ENCODE measurements at regions not wholly inside any gene's neighbourhood (a gene's known extent, or its start where the extent isn't known, plus 50 kb on each side); places are given as distances from the start of the nearest gene placed in this dataset.

DNA sequence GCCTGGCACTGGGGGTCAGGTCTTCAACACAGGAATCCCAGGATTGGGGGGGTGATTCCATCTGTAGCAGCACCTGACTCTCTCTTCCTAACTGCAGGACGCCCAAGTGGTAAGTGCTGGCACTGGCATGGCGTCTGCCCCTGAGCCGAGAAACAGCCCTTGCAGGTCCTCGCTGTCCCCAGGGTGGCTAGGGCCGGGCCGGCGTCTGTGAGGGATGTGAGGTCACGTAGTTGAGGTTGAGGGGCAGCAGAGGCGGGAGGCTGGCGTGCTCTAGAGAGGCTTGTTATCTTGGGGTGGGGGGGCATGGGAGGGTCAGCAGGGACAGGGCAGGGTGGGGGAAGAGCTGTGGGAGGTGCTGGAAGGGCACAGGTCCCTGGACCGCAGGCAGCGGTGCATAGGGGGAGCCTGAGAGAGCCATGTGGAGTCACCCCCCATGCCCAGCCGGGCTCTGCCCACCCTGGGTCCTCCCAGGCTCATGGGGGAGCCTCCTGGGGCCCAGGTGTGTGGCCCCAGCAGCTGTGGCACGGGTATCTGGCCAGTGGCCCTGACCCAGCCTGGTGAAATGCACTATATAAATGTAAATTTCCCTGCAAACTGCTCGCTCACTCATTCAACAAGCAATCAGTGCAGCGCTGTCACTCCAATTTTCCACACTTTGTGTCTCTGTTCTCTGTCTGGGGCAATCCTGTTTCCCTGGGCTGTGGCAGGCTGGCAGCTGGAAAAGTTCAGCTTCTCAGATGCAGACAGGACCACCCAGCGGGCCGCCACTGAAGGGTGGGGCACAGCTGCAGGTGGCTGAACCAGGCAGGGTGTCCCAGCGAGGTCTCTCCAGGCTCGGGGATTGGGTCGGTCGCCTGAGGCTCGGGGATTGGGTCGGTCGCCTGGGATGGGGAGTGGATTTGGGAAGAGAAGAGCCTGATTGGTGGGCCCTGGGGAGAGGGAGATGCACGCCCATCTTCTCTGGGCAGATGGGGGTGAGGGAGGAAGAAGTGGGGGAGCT is 102.2 kb upstream of the NKX1-1 start:
- TF ChIP-seq, protein P1, sequence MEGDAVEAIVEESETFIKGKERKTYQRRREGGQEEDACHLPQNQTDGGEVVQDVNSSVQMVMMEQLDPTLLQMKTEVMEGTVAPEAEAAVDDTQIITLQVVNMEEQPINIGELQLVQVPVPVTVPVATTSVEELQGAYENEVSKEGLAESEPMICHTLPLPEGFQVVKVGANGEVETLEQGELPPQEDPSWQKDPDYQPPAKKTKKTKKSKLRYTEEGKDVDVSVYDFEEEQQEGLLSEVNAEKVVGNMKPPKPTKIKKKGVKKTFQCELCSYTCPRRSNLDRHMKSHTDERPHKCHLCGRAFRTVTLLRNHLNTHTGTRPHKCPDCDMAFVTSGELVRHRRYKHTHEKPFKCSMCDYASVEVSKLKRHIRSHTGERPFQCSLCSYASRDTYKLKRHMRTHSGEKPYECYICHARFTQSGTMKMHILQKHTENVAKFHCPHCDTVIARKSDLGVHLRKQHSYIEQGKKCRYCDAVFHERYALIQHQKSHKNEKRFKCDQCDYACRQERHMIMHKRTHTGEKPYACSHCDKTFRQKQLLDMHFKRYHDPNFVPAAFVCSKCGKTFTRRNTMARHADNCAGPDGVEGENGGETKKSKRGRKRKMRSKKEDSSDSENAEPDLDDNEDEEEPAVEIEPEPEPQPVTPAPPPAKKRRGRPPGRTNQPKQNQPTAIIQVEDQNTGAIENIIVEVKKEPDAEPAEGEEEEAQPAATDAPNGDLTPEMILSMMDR (IDR thresholded peaks at IDR 0.05), result no peak
- no peak overlapping the region for H3K27ac ChIP-seq (ENCODE audit: low read length in 2 of 2)
- CTCF ChIA-PET, result no interaction called here
- Mint-ChIP-seq H3K9me3 (ENCODE audit: insufficient read depth) (no peaks in the 10 kb centered on the region), H3K27ac (no peak overlapping the region), H3K4me1 (no peaks in the 10 kb centered on the region), H3K27me3 (peaks cover 10% of the 10 kb centered on the region), H3K4me3 (no peak overlapping the region)
- no peaks in the 10 kb centered on the region for H4K20me1 ChIP-seq (ENCODE audit: control insufficient read depth, insufficient read depth, low read length, poor library complexity, severe bottlenecking)
- H2AFZ ChIP-seq (ENCODE audit: insufficient read depth, low read depth, low read length, poor library complexity, severe bottlenecking), result no peak overlapping the region
- 75% methylated on average over 22 of the region's 26 CpGs for WGBS (ENCODE audit: insufficient coverage)
- H3K4me1 ChIP-seq (ENCODE audit: control insufficient read depth in 2 of 2, insufficient read depth in 2 of 2, low read length in 2 of 2), result peaks cover 0 to 5% of the 10 kb centered on the region in 2 donors
- no peaks in the 10 kb centered on the region for H3K36me3 ChIP-seq (replicated peaks in 1 of 2; ENCODE audit: control extremely low read depth in 1 of 2, control insufficient read depth in 1 of 2, extremely low read depth in 1 of 2, insufficient read depth in 2 of 2, low read length in 1 of 2)
- ATAC-seq (ENCODE audit: low read depth) (no peak), DNase-seq (no peak)
- intact Hi-C loops (cut with micrococcal nuclease), result no loop called here
- no peak overlapping the region for H3K9ac ChIP-seq (ENCODE audit: low read length)
- H3K27me3 ChIP-seq (replicated peaks in 1 of 4; ENCODE audit: control extremely low read depth in 1 of 4, control insufficient read depth in 3 of 4, insufficient read depth in 4 of 4, low read length in 3 of 4), result peaks cover 0 to 22% (median 1%) of the 10 kb centered on the region in 4 experiments
- H3K4me3 ChIP-seq (ENCODE audit: control extremely low read depth in 1 of 5, extremely low read depth in 1 of 5, insufficient read depth in 1 of 5, low read depth in 2 of 5, low read length in 4 of 5), result no peak overlapping the region
- no peak overlapping the region for H3K4me2 ChIP-seq (replicated peaks; ENCODE audit: low read depth, low read length, poor library complexity, severe bottlenecking)
- no peaks in the 10 kb centered on the region for H3K79me2 ChIP-seq (ENCODE audit: control insufficient read depth, insufficient read depth, low read length)
- peaks cover 0 to 27% (median 0%) of the 10 kb centered on the region in 3 donors for H3K9me3 ChIP-seq (ENCODE audit: control extremely low read depth in 1 of 3, control insufficient read depth in 2 of 3, insufficient read depth in 1 of 3, low read length in 2 of 3)
- POLR2A ChIA-PET, result no interaction called here

DNA sequence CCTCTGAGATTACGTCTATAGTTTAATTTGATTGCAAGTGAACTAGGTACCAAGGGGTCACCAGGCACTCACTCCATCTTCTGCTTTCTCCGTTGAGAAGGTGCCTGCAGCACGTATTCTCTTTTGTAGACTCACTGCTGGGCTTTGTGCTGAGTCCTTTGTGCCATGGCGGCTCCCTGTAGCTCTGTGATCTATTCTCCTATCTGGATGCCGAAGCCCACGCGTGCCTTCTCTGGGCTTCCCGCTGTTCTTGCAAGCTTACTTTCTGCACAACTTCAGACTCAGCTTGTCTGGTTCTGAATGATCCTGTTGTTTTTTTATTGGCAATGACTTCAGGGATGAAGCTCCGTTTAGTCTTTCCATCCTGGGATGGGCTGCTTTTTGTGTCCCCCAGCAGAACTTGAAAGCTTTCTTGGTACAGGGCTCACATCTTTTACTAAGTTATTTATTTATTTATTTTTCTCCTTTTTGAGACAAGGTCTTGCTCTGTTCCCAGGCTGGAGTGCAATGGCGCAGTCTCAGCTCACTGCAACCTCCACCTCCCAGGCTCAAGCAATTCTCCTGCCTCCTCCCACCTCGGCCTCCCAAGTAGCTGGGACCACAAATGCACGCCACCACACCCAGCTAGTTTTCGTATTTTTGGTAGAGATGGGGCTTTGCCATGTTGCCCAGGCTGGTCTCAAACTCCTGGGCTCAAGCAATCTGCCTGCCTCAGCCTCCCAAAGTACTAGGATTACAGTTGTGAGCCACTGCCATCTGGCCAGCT is 100.9 kb upstream of the NKX1-1 start:
- POLR2A ChIA-PET, result no interaction called here
- H3K4me1 Mint-ChIP-seq, result no peaks in the 10 kb centered on the region
- no peaks in the 10 kb centered on the region for H3K36me3 ChIP-seq (replicated peaks in 1 of 2; ENCODE audit: control extremely low read depth in 1 of 2, control insufficient read depth in 1 of 2, extremely low read depth in 1 of 2, insufficient read depth in 2 of 2, low read length in 1 of 2)
- CTCF ChIA-PET, result no interaction called here
- peaks cover 0 to under 1% of the 10 kb centered on the region in 2 donors for H3K4me1 ChIP-seq (ENCODE audit: control insufficient read depth in 2 of 2, insufficient read depth in 2 of 2, low read length in 2 of 2)
- peaks cover 0 to 13% (median 0%) of the 10 kb centered on the region in 4 experiments for H3K27me3 ChIP-seq (replicated peaks in 1 of 4; ENCODE audit: control extremely low read depth in 1 of 4, control insufficient read depth in 3 of 4, insufficient read depth in 4 of 4, low read length in 3 of 4)
- no peak overlapping the region for H2AFZ ChIP-seq (ENCODE audit: insufficient read depth, low read depth, low read length, poor library complexity, severe bottlenecking)
- intact Hi-C loops (cut with micrococcal nuclease), result no loop called here
- no peaks in the 10 kb centered on the region for H3K9me3 Mint-ChIP-seq (ENCODE audit: insufficient read depth)
- no peak overlapping the region for H3K4me3 ChIP-seq (ENCODE audit: control extremely low read depth in 1 of 5, extremely low read depth in 1 of 5, insufficient read depth in 1 of 5, low read depth in 2 of 5, low read length in 4 of 5)
- H3K9ac ChIP-seq (ENCODE audit: low read length), result no peak overlapping the region
- TF ChIP-seq EZH2 (IDR thresholded peaks at IDR 0.05; ENCODE audit: borderline replicate concordance, insufficient read depth, low read depth, low read length, poor library complexity, severe bottlenecking), result no peak
- TF ChIP-seq, protein P1 (IDR thresholded peaks at IDR 0.05), result no peak
- no peak overlapping the region for H3K27ac ChIP-seq (ENCODE audit: low read length in 2 of 2)
- H3K27ac Mint-ChIP-seq, result no peak overlapping the region
- DNase-seq, result no peak
- ATAC-seq (ENCODE audit: low read depth), result no peak
- H3K4me3 Mint-ChIP-seq, result no peak overlapping the region
- H3K9me3 ChIP-seq (ENCODE audit: control extremely low read depth in 1 of 3, control insufficient read depth in 2 of 3, insufficient read depth in 1 of 3, low read length in 2 of 3), result peaks cover 0 to 27% (median 0%) of the 10 kb centered on the region in 3 donors
- no peak overlapping the region for H3K4me2 ChIP-seq (replicated peaks; ENCODE audit: low read depth, low read length, poor library complexity, severe bottlenecking)
- H4K20me1 ChIP-seq (ENCODE audit: control insufficient read depth, insufficient read depth, low read length, poor library complexity, severe bottlenecking), result no peaks in the 10 kb centered on the region
- peaks cover 10% of the 10 kb centered on the region for H3K27me3 Mint-ChIP-seq
- WGBS (ENCODE audit: insufficient coverage), result 72% methylated on average over 10 of the region's 13 CpGs
- no peaks in the 10 kb centered on the region for H3K79me2 ChIP-seq (ENCODE audit: control insufficient read depth, insufficient read depth, low read length)
